ENCODE measurements at regions not wholly inside any gene's neighbourhood (a gene's known extent, or its start where the extent isn't known, plus 50 kb on each side); places are given as distances from the start of the nearest gene placed in this dataset.

GRCh38 chr10:105785721-105786120, 1144.6 kb downstream of the SORCS3 start:
- no peak overlapping the region for H3K27ac ChIP-seq (ENCODE audit: control insufficient read depth, insufficient read depth, low read length)
- H3K79me2 ChIP-seq (ENCODE audit: control insufficient read depth, insufficient read depth, low read length), result no peaks in the 10 kb centered on the region
- H3K36me3 ChIP-seq (ENCODE audit: control insufficient read depth in 2 of 2, extremely low read depth in 1 of 2, insufficient read depth in 2 of 2, low read length in 2 of 2), result no peaks in the 10 kb centered on the region
- no peak for DNase-seq (ENCODE audit: low read depth, low spot score)
- no peak overlapping the region for H3K4me3 ChIP-seq (ENCODE audit: control insufficient read depth in 2 of 3, extremely low read depth in 1 of 3, insufficient read depth in 2 of 3, low read depth in 1 of 3, low read length in 3 of 3)
- no peak for FAIRE-seq
- TF ChIP-seq CTCF (optimal IDR thresholded peaks at IDR 0.05 in 1 of 3, IDR thresholded peaks at IDR 0.05 in 1 of 3, conservative IDR thresholded peaks at IDR 0.05 in 1 of 3; ENCODE audit: extremely low read depth in 1 of 3, insufficient read depth in 2 of 3, low read length in 3 of 3) (no peak), EZH2 (IDR thresholded peaks at IDR 0.05; ENCODE audit: low read length) (no peak)
- no peaks in the 10 kb centered on the region for H3K9me1 ChIP-seq (ENCODE audit: control insufficient read depth, extremely low read depth, insufficient read depth, low read length)
- H3K9ac ChIP-seq (ENCODE audit: control insufficient read depth, extremely low read depth, insufficient read depth, low read length), result no peak overlapping the region
- no peak overlapping the region for H2AFZ ChIP-seq (ENCODE audit: control insufficient read depth, low read length)
- H3K9me3 ChIP-seq (ENCODE audit: control insufficient read depth, low read depth, low read length), result no peaks in the 10 kb centered on the region
- H3K4me2 ChIP-seq (ENCODE audit: control insufficient read depth, extremely low read depth, insufficient read depth, low read depth, low read length), result no peak overlapping the region
- no peaks in the 10 kb centered on the region for H4K20me1 ChIP-seq (ENCODE audit: control insufficient read depth, extremely low read depth, insufficient read depth, low read length)
- dilution Hi-C loops (cut with MboI; ENCODE audit: extremely low pct_ligation_motif_present, low sequenced_read_pairs), result no loop called here
- no peaks in the 10 kb centered on the region for H3K4me1 ChIP-seq (ENCODE audit: control insufficient read depth, extremely low read depth, insufficient read depth, low read length)
- no peaks in the 10 kb centered on the region for H3K27me3 ChIP-seq (ENCODE audit: control insufficient read depth, extremely low read depth, insufficient read depth, low read length)

GRCh38 chr10:105783936-105784483, 1142.9 kb downstream of the SORCS3 start:
- H3K27me3 ChIP-seq (ENCODE audit: control insufficient read depth, extremely low read depth, insufficient read depth, low read length), result no peaks in the 10 kb centered on the region
- H3K9me1 ChIP-seq (ENCODE audit: control insufficient read depth, extremely low read depth, insufficient read depth, low read length), result no peaks in the 10 kb centered on the region
- DNase-seq (ENCODE audit: low read depth, low spot score) (no peak), FAIRE-seq (no peak)
- no peak overlapping the region for H3K4me3 ChIP-seq (ENCODE audit: control insufficient read depth in 2 of 3, extremely low read depth in 1 of 3, insufficient read depth in 2 of 3, low read depth in 1 of 3, low read length in 3 of 3)
- no peaks in the 10 kb centered on the region for H3K79me2 ChIP-seq (ENCODE audit: control insufficient read depth, insufficient read depth, low read length)
- no peaks in the 10 kb centered on the region for H3K9me3 ChIP-seq (ENCODE audit: control insufficient read depth, low read depth, low read length)
- no peak overlapping the region for H2AFZ ChIP-seq (ENCODE audit: control insufficient read depth, low read length)
- H3K4me1 ChIP-seq (ENCODE audit: control insufficient read depth, extremely low read depth, insufficient read depth, low read length), result no peaks in the 10 kb centered on the region
- no peak for TF ChIP-seq EZH2 (IDR thresholded peaks at IDR 0.05; ENCODE audit: low read length)
- no peak for TF ChIP-seq CTCF (optimal IDR thresholded peaks at IDR 0.05 in 1 of 3, IDR thresholded peaks at IDR 0.05 in 1 of 3, conservative IDR thresholded peaks at IDR 0.05 in 1 of 3; ENCODE audit: extremely low read depth in 1 of 3, insufficient read depth in 2 of 3, low read length in 3 of 3)
- dilution Hi-C loops (cut with MboI; ENCODE audit: extremely low pct_ligation_motif_present, low sequenced_read_pairs), result no loop called here
- no peaks in the 10 kb centered on the region for H3K36me3 ChIP-seq (ENCODE audit: control insufficient read depth in 2 of 2, extremely low read depth in 1 of 2, insufficient read depth in 2 of 2, low read length in 2 of 2)
- H4K20me1 ChIP-seq (ENCODE audit: control insufficient read depth, extremely low read depth, insufficient read depth, low read length), result no peaks in the 10 kb centered on the region
- no peak overlapping the region for H3K9ac ChIP-seq (ENCODE audit: control insufficient read depth, extremely low read depth, insufficient read depth, low read length)
- no peak overlapping the region for H3K4me2 ChIP-seq (ENCODE audit: control insufficient read depth, extremely low read depth, insufficient read depth, low read depth, low read length)
- no peak overlapping the region for H3K27ac ChIP-seq (ENCODE audit: control insufficient read depth, insufficient read depth, low read length)

All from keratinocyte (primary cell).